ENCODE measurements at regions not wholly inside any gene's neighbourhood (a gene's known extent, or its start where the extent isn't known, plus 50 kb on each side); places are given as distances from the start of the nearest gene placed in this dataset.

- no peak for DNase-seq
Observed at GRCh38 chr5:32991421-32991815, 280.3 kb downstream of the NPR3 start.

- DNase-seq = no peak
Observed at GRCh38 chr5:32996336-32996735, 285.2 kb downstream of the NPR3 start.

- DNase-seq = no peak
Observed at GRCh38 chr5:33008751-33009418, 297.8 kb downstream of the NPR3 start.

- DNase-seq = no peak
Observed at GRCh38 chr5:33010846-33011245, 299.7 kb downstream of the NPR3 start.

- DNase-seq = no peak
Observed at GRCh38 chr5:33011801-33012200, 300.7 kb downstream of the NPR3 start.

- no peak for DNase-seq
Observed at GRCh38 chr5:33023649-33024048, 312.5 kb downstream of the NPR3 start.

- DNase-seq = no peak
Observed at GRCh38 chr5:33032271-33033070, 321.4 kb downstream of the NPR3 start.

GRCh38 chr5:33033516-33033915, 322.4 kb downstream of the NPR3 start:
- no peak for DNase-seq

GRCh38 chr5:33034777-33035176, 323.7 kb downstream of the NPR3 start:
- DNase-seq = no peak

GRCh38 chr5:33035851-33036527, 324.9 kb downstream of the NPR3 start:
- no peak for DNase-seq

GRCh38 chr5:33037076-33037475, 326.0 kb downstream of the NPR3 start:
- DNase-seq = no peak

- DNase-seq = no peak
Observed at GRCh38 chr5:33041586-33041985, 330.5 kb downstream of the NPR3 start.

GRCh38 chr5:33043343-33043997, 332.3 kb downstream of the NPR3 start:
- DNase-seq = no peak

- no peak for DNase-seq
Observed at GRCh38 chr5:33046091-33046490, 335.0 kb downstream of the NPR3 start.

- DNase-seq = no peak
Observed at GRCh38 chr5:33048315-33048714, 337.2 kb downstream of the NPR3 start.

GRCh38 chr5:33049298-33049697, 338.2 kb downstream of the NPR3 start:
- DNase-seq = no peak

- no peak for DNase-seq
Observed at GRCh38 chr5:33049842-33050241, 338.7 kb downstream of the NPR3 start.

GRCh38 chr5:33059081-33059480, 348.0 kb downstream of the NPR3 start:
- DNase-seq = no peak

GRCh38 chr5:33065131-33065530, 354.0 kb downstream of the NPR3 start:
- DNase-seq = no peak

GRCh38 chr5:33067291-33067690, 356.2 kb downstream of the NPR3 start:
- no peak for DNase-seq

- DNase-seq = no peak
Observed at GRCh38 chr5:33068786-33069185, 357.7 kb downstream of the NPR3 start.

GRCh38 chr5:33072296-33072695, 361.2 kb downstream of the NPR3 start:
- DNase-seq = no peak

GRCh38 chr5:33072726-33073125, 361.6 kb downstream of the NPR3 start:
- no peak for DNase-seq

Data from suppressor macrophage treated with lipopolysaccharide for 4 hours (primary cell).